IPS-15b (cell line): ENCODE measurements at regions not wholly inside any gene's neighbourhood (a gene's known extent, or its start where the extent isn't known, plus 50 kb on each side); places are given as distances from the start of the nearest gene placed in this dataset.

Experiments
- H3K27me3 ChIP-seq: one replicate; pipeline ENCODE4 v1.6.1; 2013; ENCODE audit warnings: low read length; ENCODE audit not compliant: control insufficient read depth, insufficient read depth
- H3K36me3 ChIP-seq: one replicate; pipeline ENCODE4 v1.6.1; 2013; ENCODE audit warnings: low read length; ENCODE audit not compliant: control insufficient read depth, insufficient read depth
- H3K4me1 ChIP-seq: one replicate; pipeline ENCODE4 v1.6.1; 2013; ENCODE audit warnings: mild to moderate bottlenecking, low read length; ENCODE audit not compliant: control insufficient read depth, insufficient read depth
- H3K4me3 ChIP-seq: one replicate; pipeline ENCODE4 v1.5.1; 2013; ENCODE audit warnings: low read depth, low read length
- H3K9ac ChIP-seq: one replicate; pipeline ENCODE4 v1.6.1; 2013; ENCODE audit warnings: low read depth, mild to moderate bottlenecking, low read length
- H3K9me3 ChIP-seq: one replicate; pipeline ENCODE4 v1.6.1; 2013; ENCODE audit warnings: mild to moderate bottlenecking, low read length; ENCODE audit not compliant: control insufficient read depth, insufficient read depth

DNA sequence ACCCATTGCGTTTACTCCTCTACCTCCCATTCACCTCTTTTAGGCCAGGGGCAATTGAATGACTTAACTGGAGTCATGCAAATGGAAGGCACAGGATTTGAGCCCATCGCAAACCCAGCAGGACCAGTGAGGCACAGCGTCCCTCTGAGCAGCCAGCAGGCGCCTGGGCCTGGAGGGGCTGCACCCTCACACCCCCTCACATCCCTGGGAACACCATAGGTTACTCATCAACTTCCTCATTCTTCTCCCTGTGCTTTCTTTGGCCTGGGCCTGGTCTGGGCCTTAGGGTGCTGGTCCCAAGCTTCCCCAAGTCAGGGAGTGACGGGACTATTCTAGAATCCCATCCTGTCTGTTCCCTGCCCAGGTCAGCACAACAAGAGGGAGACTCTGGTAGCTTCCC, 169.4 kb upstream of the EEPD1 start:
- no peak overlapping the region for H3K4me3 ChIP-seq

DNA sequence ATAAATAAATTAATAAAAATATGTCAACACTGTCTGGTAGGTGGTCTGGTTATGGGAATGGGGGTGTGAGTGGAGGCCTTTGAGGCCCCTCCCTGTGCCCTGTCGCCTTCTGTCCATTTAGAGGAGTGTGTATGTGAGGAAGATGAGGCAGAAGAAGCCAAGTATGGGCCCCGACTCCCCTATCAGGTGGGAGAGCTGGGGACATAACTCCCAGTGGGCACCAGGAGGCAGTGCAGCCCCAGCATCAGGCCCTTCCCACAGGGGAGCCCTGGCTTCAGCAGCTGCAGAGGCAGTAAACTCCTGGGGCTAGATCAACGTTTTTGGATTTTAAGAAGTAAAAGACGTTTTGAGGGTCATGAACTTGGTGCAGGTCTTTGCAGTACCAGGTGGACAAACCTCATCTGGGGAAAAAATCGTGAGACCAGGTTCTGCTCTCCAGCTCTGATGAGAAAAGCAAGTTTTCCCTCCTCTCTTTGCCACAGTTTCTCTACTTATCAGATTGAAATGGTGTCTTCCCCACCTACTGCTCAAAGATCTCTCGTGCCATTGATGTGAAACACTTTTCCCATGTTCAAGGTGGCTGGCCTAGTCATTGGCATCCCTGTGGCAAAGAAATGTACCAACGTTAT, 167.8 kb upstream of the EEPD1 start:
- Histone ChIP-seq H3K4me3 (no peak overlapping the region), H3K9me3 (no peaks in the 10 kb centered on the region), H3K27me3 (no peaks in the 10 kb centered on the region), H3K4me1 (no peaks in the 10 kb centered on the region), H3K36me3 (no peaks in the 10 kb centered on the region), H3K9ac (peak overlapping the region; percentile 42)

More for the DNA sequence above, 169.4 kb upstream of the EEPD1 start:
- Histone ChIP-seq H3K9me3 (no peaks in the 10 kb centered on the region), H3K9ac (no peak overlapping the region), H3K27me3 (no peaks in the 10 kb centered on the region), H3K36me3 (no peaks in the 10 kb centered on the region), H3K4me1 (no peaks in the 10 kb centered on the region)

DNA sequence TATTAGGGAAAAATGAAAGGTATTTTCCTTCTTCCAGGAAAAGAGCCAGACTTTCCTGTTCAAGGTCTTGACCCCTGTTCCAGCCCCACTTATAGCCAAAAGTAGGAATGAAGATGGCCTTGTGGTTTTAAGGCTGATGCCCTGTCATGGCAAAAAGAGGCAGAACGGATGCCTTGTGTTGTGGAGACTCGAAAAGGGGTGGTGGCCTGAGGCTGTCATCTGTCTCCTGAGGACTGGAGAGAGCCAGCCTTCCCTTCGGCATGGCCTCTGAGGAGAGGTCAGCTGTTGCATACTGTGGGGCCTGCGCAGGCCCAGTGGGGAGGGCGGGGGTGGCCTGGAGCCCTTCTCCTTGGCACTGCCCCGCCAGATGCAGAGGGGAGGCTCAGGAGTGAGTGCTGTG, 166.0 kb upstream of the EEPD1 start:
- H3K9ac ChIP-seq: no peak overlapping the region

DNA sequence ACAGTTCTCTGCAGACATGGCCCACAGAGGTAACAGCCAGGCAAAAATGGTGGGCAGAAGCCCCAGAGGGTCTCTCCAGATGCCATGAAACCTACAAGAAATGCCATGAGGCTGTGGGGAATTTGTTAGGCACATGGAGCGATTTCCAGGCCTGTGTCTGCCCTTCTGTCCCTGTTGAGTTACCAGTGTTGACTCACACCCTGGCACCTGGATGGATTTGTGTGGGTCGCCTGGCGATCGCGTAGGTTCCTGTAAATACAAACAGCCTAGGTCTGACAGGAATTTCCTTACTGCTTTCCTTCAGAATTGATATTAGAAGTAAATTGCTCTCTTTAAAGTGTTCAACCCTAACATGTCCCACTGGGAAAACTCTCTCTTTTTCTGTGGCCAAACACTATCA, 164.9 kb upstream of the EEPD1 start:
- H3K4me1 ChIP-seq: no peaks in the 10 kb centered on the region
- no peaks in the 10 kb centered on the region for H3K36me3 ChIP-seq
- no peak overlapping the region for H3K9ac ChIP-seq
- H3K27me3 ChIP-seq: no peaks in the 10 kb centered on the region
- H3K4me3 ChIP-seq: no peak overlapping the region
- H3K9me3 ChIP-seq: no peaks in the 10 kb centered on the region

More for the DNA sequence above, 166.0 kb upstream of the EEPD1 start:
- H3K4me1 ChIP-seq: no peaks in the 10 kb centered on the region
- no peaks in the 10 kb centered on the region for H3K27me3 ChIP-seq
- H3K36me3 ChIP-seq: no peaks in the 10 kb centered on the region
- no peak overlapping the region for H3K4me3 ChIP-seq
- no peaks in the 10 kb centered on the region for H3K9me3 ChIP-seq

DNA sequence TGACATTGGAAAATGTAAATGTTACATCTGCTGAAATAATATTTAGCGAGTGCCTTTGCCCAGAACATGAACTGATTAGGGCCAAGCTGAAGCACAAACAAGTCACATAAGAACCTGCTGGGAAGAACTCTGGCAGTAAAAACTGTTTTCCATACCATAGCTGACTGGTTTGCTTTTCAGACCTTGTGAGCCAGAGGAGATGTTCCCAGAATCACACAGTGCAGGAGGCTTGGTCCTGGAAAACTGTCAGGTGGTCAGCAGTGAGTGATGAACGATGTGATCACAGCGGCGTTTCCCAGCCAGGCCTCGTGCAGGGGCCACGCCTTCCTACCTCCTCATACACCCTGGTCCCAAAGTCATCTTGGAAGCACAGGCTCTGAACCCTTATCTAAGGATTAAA, 164.2 kb upstream of the EEPD1 start:
- H3K4me3 ChIP-seq: no peak overlapping the region
- no peaks in the 10 kb centered on the region for H3K4me1 ChIP-seq
- H3K36me3 ChIP-seq: no peaks in the 10 kb centered on the region
- H3K9ac ChIP-seq: no peak overlapping the region
- no peaks in the 10 kb centered on the region for H3K27me3 ChIP-seq
- no peaks in the 10 kb centered on the region for H3K9me3 ChIP-seq

DNA sequence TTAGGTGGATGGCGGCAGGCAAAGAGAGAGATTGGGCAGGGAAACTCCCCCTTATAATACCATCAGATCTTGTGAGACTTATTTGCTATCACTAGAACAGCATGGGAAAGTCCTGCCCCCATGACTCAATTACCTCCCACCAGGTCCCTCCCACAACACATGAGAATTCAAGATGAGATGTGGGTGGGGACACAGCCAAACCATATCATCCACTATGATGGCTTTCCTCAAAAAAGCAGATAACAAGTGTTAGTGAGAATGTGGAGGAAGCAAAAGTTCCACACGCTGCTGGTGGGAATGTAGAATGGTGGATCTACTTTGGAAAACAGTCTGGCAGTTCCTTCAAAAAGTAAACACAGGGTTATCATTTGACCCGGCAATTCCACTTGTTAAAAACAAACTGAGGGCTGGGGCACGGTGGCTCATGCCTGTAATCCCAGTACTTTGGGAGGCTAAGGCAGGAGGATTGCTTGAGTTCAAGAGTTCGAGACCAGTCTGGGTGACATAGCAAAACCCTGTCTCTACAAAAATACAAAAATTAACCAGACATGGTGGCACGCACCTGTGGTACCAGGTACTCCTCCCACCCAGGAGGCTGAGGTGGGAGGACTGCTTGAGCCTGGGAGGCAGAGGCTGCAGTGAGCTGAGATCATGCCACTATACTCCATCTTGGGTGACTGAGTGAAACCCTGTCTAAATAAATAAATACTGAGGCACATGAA, 161.4 kb upstream of the EEPD1 start:
- H3K9ac ChIP-seq: no peak overlapping the region
- no peaks in the 10 kb centered on the region for H3K36me3 ChIP-seq

DNA sequence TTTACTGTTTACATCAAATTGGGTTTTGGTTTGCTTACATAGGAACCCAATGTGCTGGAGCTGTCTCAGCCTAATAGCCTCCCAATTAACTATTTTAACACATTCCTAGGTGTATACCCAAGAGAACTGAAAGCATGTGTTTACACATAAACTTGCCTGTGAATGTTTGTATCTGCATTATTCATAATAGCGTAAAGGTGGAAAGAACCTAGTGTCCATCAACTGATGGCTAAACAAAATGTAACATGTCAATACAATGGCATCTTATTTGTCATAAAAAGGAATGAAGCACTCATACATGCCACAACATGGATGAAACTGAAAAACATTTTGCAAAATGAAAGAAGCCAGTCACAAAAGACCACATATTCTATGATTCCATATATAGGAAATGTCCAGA, 160.6 kb upstream of the EEPD1 start:
- no peak overlapping the region for H3K9ac ChIP-seq
- H3K36me3 ChIP-seq: no peaks in the 10 kb centered on the region
- no peak overlapping the region for H3K4me3 ChIP-seq
- H3K9me3 ChIP-seq: no peaks in the 10 kb centered on the region
- H3K27me3 ChIP-seq: no peaks in the 10 kb centered on the region
- H3K4me1 ChIP-seq: no peaks in the 10 kb centered on the region

More for the DNA sequence above, 161.4 kb upstream of the EEPD1 start:
- Histone ChIP-seq H3K9me3 (no peaks in the 10 kb centered on the region), H3K4me3 (no peak overlapping the region), H3K27me3 (no peaks in the 10 kb centered on the region), H3K4me1 (no peaks in the 10 kb centered on the region)

DNA sequence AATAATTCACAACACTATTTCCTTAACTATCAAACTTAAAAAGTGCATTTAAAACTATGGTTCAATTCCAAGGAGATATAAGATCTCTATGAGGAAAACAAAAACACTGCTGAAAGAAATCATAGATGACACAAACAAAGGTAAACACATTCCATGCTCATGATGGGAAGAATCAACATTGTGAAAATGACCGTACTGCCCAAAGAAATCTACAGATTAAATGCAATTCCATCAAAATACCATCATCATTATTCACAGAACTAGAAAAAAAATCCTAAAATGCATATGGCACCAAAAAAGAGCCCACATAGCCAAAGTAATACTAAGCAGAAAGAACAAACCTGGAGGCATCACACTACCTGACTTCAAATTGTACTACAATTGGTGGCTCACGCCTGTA, 159.9 kb upstream of the EEPD1 start:
- Histone ChIP-seq H3K9me3 (no peaks in the 10 kb centered on the region), H3K9ac (no peak overlapping the region), H3K4me3 (no peak overlapping the region), H3K4me1 (no peaks in the 10 kb centered on the region), H3K36me3 (no peaks in the 10 kb centered on the region), H3K27me3 (no peaks in the 10 kb centered on the region)

DNA sequence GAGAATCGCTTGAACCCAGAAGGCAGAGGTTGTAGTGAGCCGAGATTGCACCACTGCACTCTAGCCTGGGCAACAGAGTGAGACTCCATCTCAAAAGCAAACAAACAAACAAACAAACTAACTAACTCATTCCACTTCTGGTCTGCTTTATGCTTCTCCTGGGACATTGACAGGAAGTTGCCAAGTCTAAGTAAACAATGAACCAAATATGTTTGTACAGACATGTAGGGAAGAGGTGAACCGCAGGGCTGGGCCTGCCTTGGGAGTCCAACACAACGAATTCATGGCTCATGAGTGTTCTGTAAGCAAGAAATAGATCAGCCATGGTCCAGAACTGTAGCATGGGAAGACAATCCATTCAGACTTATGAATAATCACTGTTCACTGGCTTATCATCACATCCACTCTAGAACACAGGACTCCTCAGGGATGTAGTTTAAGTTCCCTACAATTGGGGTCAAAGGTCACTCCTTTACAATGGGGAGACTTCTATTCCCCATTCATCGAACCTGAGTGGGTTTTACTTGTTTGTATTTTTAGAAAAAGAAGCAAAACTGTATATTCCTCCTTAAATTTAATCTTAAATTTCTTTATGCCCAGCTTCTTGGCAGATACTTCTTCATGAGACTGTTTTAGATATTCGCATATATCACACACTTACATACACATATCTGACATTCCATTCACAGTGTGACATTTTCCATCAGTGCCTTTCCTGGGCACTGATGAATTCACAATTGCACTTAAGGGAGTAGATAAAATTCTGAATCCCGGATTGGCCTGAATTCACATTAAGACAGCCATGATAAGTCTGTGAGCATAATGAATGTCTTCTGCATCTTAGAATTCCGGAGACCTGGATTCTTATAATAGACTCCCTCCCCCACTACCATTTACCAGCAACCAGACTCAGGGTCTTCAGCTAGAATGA, 159.1 kb upstream of the EEPD1 start:
- Histone ChIP-seq H3K36me3 (no peaks in the 10 kb centered on the region), H3K27me3 (no peaks in the 10 kb centered on the region), H3K9ac (no peak overlapping the region), H3K9me3 (no peaks in the 10 kb centered on the region), H3K4me3 (no peak overlapping the region), H3K4me1 (no peaks in the 10 kb centered on the region)

DNA sequence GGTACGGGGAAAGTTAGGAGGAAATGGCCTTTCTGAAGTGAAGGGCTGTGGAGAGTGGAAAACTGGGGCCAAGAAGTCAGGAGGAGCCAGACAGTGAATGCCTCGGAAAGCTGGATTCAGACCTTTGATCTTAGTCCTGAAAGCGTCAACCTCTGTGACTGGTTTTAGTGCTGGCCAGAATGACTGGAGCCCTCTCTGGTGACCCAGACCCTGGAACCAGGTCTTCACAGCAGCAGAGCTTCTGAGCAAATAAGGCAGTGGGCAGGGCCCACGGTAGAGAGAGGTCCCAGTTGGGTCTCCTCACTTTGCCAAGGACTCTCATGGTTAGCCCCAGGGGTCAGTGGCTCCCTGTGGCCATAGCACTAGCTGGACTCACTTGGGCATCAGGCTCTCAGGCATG, 157.7 kb upstream of the EEPD1 start:
- Histone ChIP-seq H3K27me3 (no peaks in the 10 kb centered on the region), H3K4me1 (no peaks in the 10 kb centered on the region), H3K4me3 (no peak overlapping the region), H3K36me3 (no peaks in the 10 kb centered on the region), H3K9ac (no peak overlapping the region), H3K9me3 (no peaks in the 10 kb centered on the region)

DNA sequence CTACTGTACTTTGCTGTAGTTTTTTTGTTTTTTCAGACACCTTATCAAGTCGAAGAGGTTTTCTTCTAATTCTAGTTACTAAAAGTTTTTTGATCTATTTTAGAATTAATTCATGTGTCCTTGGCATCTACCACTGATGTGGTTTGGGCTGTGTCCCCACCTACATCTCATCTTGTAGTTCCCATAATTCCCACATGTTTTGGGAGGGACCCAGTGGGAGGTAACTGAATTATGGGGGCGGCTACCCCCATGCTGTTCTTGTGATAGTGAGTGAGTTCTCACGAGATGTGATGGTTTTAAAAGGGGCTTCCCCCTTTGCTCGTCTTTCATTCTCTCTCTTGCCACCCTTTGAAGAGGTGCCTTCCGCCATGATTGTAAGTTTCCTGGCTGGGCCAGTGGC, 154.6 kb upstream of the EEPD1 start:
- Histone ChIP-seq H3K4me3 (no peak overlapping the region), H3K9ac (no peak overlapping the region), H3K36me3 (no peaks in the 10 kb centered on the region)

More for the DNA sequence above, 154.6 kb upstream of the EEPD1 start:
- H3K9me3 ChIP-seq: no peaks in the 10 kb centered on the region
- no peaks in the 10 kb centered on the region for H3K4me1 ChIP-seq
- no peaks in the 10 kb centered on the region for H3K27me3 ChIP-seq
